AG04450 (cell line): ENCODE measurements at regions not wholly inside any gene's neighbourhood (a gene's known extent, or its start where the extent isn't known, plus 50 kb on each side); places are given as distances from the start of the nearest gene placed in this dataset.

Source experiments
- CTCF ChIA-PET: fragments of 300-600, 350-600 bp; formaldehyde crosslinking; extraction: SDS; loops from one replicate; lab custom pipeline; 2022; ENCODE audit warnings: antibody characterized with exemption, inconsistent platforms; lab: Charles Lee
- POLR2A ChIA-PET: fragments of 350-600 bp; formaldehyde crosslinking; extraction: SDS; loops from one replicate; lab custom pipeline; 2021; ENCODE audit warnings: antibody characterized with exemption, inconsistent platforms; lab: Yijun Ruan, JAX
- DNase-seq: peaks from one replicate; pipeline ENCODE4 v3.0.0-alpha.2; 2011; ENCODE audit warnings: low read depth, low spot score
- H3K27ac ChIP-seq: one replicate; pipeline ENCODE4 v1.5.1; 2012; ENCODE audit warnings: low read depth, low read length, control low read depth
- H3K27me3 ChIP-seq: one replicate; pipeline ENCODE4 v1.6.0; 2012; ENCODE audit warnings: low read length; ENCODE audit not compliant: control insufficient read depth, insufficient read depth
- H3K4me3 ChIP-seq: 2 replicates; pipeline ENCODE4 v1.5.1; 2011; ENCODE audit warnings: mild to moderate bottlenecking, low read depth, low read length, control low read depth
- H3K9me3 ChIP-seq: 2 replicates; pipeline ENCODE4 v1.5.1; 2012; ENCODE audit warnings: low read length; ENCODE audit not compliant: control insufficient read depth, insufficient read depth
- CTCF ChIP-seq: IDR thresholded peaks from 2 replicates; pipeline ENCODE4 v1.5.1; 2011; ENCODE audit warnings: low read depth, low read length, control low read depth, inconsistent platforms

GRCh38 chr11:69383372-69384250 is 89.7 kb downstream of the MYEOV start:
- Histone ChIP-seq H3K27me3 (no peaks in the 10 kb centered on the region), H3K4me3 (no peak overlapping the region), H3K27ac (no peak overlapping the region), H3K9me3 (peaks cover 19% of the 10 kb centered on the region)
- TF ChIP-seq CTCF = no peak
- ChIA-PET CTCF (no interaction called here), POLR2A (interaction anchor here (0.5 kb wide), 1 partner anchor 255 kb away, joined by 3 read pairs; no protein-coding TSS in a partner anchor)
- no peak for DNase-seq

- H3K27ac ChIP-seq = no peak overlapping the region
- CTCF ChIA-PET = no interaction called here
Measured at GRCh38 chr11:69384251-69385143, 90.5 kb downstream of the MYEOV start.

GRCh38 chr11:69385144-69385820 is 91.3 kb downstream of the MYEOV start:
- CTCF ChIA-PET = no interaction called here
- Histone ChIP-seq H3K4me3 (no peak overlapping the region), H3K9me3 (peaks cover 19% of the 10 kb centered on the region), H3K27me3 (no peaks in the 10 kb centered on the region), H3K27ac (no peak overlapping the region)
- TF ChIP-seq CTCF = no peak
- DNase-seq = no peak
- POLR2A ChIA-PET = no interaction called here

More at GRCh38 chr11:69384251-69385143, 90.5 kb downstream of the MYEOV start:
- DNase-seq = no peak
- TF ChIP-seq CTCF = no peak
- H3K4me3 ChIP-seq = no peak overlapping the region
- peaks cover 19% of the 10 kb centered on the region for H3K9me3 ChIP-seq
- POLR2A ChIA-PET = no interaction called here
- H3K27me3 ChIP-seq = no peaks in the 10 kb centered on the region

- TF ChIP-seq CTCF = no peak
- DNase-seq = no peak
- ChIA-PET POLR2A (no interaction called here), CTCF (no interaction called here)
- Histone ChIP-seq H3K27me3 (no peaks in the 10 kb centered on the region), H3K4me3 (no peak overlapping the region), H3K27ac (no peak overlapping the region), H3K9me3 (peaks cover 19% of the 10 kb centered on the region)
Measured at GRCh38 chr11:69385832-69386427, 92.0 kb downstream of the MYEOV start.
